ENCODE measurements at regions not wholly inside any gene's neighbourhood (a gene's known extent, or its start where the extent isn't known, plus 50 kb on each side); places are given as distances from the start of the nearest gene placed in this dataset.

GRCh38 chr2:204249437-204249836 is 295.8 kb upstream of the PARD3B start:
- no peaks in the 10 kb centered on the region for H3K4me1 ChIP-seq
- ChIA-PET POLR2A (no interaction called here), CTCF (interaction anchor here (3.4 kb wide), 1 partner anchor 11 kb away, joined by 23 read pairs; no protein-coding TSS in a partner anchor)
- DNase-seq (ENCODE audit: low read depth in 1 of 2, low spot score in 1 of 2) (no peak), FAIRE-seq (no peak), ATAC-seq (no peak)
- TF ChIP-seq RNF2 (IDR thresholded peaks at IDR 0.05; ENCODE audit: borderline replicate concordance, low read depth) (no peak), ZC3H11A (IDR thresholded peaks at IDR 0.05) (no peak), CBX2 (IDR thresholded peaks at IDR 0.05; ENCODE audit: borderline replicate concordance, low read depth) (no peak), CHD2 (IDR thresholded peaks at IDR 0.05; ENCODE audit: low read length, partially characterized antibody) (no peak), KDM5A (IDR thresholded peaks at IDR 0.05) (no peak), HMGXB4 (CRISPR knock-in tag; IDR thresholded peaks at IDR 0.05; ENCODE audit: borderline replicate concordance) (no peak), EHF (CRISPR knock-in tag; IDR thresholded peaks at IDR 0.05) (no peak), ZSCAN20 (CRISPR knock-in tag; IDR thresholded peaks at IDR 0.05) (no peak), JUN (IDR thresholded peaks at IDR 0.05) (no peak)
- no peak overlapping the region for H3K4me3 ChIP-seq
- 30% methylated on average over 3 of the region's 3 CpGs for WGBS (ENCODE audit: missing lambda C conversion rate)
- H3K27ac ChIP-seq = no peak overlapping the region
- H3K9me3 ChIP-seq = no peaks in the 10 kb centered on the region
- no peak overlapping the region for H3K4me2 ChIP-seq

- no peak for TF ChIP-seq CEBPB (IDR thresholded peaks at IDR 0.05)
- TF ChIP-seq FOXS1 (CRISPR knock-in tag; IDR thresholded peaks at IDR 0.05) = no peak
- no peak for TF ChIP-seq KDM1A (IDR thresholded peaks at IDR 0.05; ENCODE audit: low read depth)
- no peak for TF ChIP-seq EP300 (IDR thresholded peaks at IDR 0.05)
- no peak for TF ChIP-seq RCOR1 (IDR thresholded peaks at IDR 0.05; ENCODE audit: low read depth, low read length)
- no peak for TF ChIP-seq HDAC2 (IDR thresholded peaks at IDR 0.05)
- no peak for TF ChIP-seq EHF (CRISPR knock-in tag; IDR thresholded peaks at IDR 0.05)
- TF ChIP-seq POLR2A (IDR thresholded peaks at IDR 0.05; ENCODE audit: low read length) = no peak
- no peak for TF ChIP-seq MYC (IDR thresholded peaks at IDR 0.05; ENCODE audit: borderline replicate concordance, low read length)
- no peak for TF ChIP-seq ESRRA (IDR thresholded peaks at IDR 0.05; ENCODE audit: borderline replicate concordance, low read length)
- no peak for TF ChIP-seq RFX5 (IDR thresholded peaks at IDR 0.05)
- TF ChIP-seq HOXB13 (CRISPR knock-in tag; IDR thresholded peaks at IDR 0.05; ENCODE audit: low read depth) = no peak
- no peak for TF ChIP-seq RAD21 (conservative IDR thresholded peaks at IDR 0.05 in 1 of 2, IDR thresholded peaks at IDR 0.05 in 1 of 2)
- TF ChIP-seq SREBF2 (IDR thresholded peaks at IDR 0.05) = no peak
- TF ChIP-seq HOXB5 (CRISPR knock-in tag; IDR thresholded peaks at IDR 0.05) = no peak
- TF ChIP-seq E2F6 (IDR thresholded peaks at IDR 0.05; ENCODE audit: borderline replicate concordance, low read depth) = no peak
- no peak for TF ChIP-seq NPAS2 (CRISPR knock-in tag; IDR thresholded peaks at IDR 0.05; ENCODE audit: borderline replicate concordance)
- ATAC-seq (no peak), DNase-seq (ENCODE audit: low read depth in 1 of 2, low spot score in 1 of 2) (no peak), FAIRE-seq (no peak)
- WGBS (ENCODE audit: missing lambda C conversion rate) = 5% methylated on average over 2 of the region's 2 CpGs
- H3K4me2 ChIP-seq = no peak overlapping the region
- H3K4me3 ChIP-seq = no peak overlapping the region
- H3K4me1 ChIP-seq = no peaks in the 10 kb centered on the region
- ChIA-PET CTCF (interaction anchor here (1.2 to 3.4 kb wide), 2 partner anchors 10 to 1446 kb away, joined by 3 to 23 read pairs; no protein-coding TSS in a partner anchor), POLR2A (interaction anchor here (1.0 kb wide), 1 partner anchor 1431 kb away, joined by 3 read pairs; the partner anchor contains the start of gene NRP2)
- no peaks in the 10 kb centered on the region for H3K9me3 ChIP-seq
- no peak overlapping the region for H3K27ac ChIP-seq
Measured at GRCh38 chr2:204250692-204251091, 294.6 kb upstream of the PARD3B start.
